G401 (cell line): ENCODE measurements at regions not wholly inside any gene's neighbourhood (a gene's known extent, or its start where the extent isn't known, plus 50 kb on each side); places are given as distances from the start of the nearest gene placed in this dataset.
"Not testable (repeated sequence)": the region's sequence is repeated elsewhere in the genome, so short reads cannot be mapped to it uniquely, and the experiment has no call there.

Experiments used
- DNase-seq: peaks from one replicate; pipeline ENCODE4 v3.0.0-alpha.2; 2015; ENCODE audit warnings: low spot score
- in situ Hi-C: cut with HindIII; loops from 2 replicates; pipeline ENCODE4 v1.10.0; 2016; ENCODE audit warnings: low sequenced_read_pairs, mixed read lengths

DNA sequence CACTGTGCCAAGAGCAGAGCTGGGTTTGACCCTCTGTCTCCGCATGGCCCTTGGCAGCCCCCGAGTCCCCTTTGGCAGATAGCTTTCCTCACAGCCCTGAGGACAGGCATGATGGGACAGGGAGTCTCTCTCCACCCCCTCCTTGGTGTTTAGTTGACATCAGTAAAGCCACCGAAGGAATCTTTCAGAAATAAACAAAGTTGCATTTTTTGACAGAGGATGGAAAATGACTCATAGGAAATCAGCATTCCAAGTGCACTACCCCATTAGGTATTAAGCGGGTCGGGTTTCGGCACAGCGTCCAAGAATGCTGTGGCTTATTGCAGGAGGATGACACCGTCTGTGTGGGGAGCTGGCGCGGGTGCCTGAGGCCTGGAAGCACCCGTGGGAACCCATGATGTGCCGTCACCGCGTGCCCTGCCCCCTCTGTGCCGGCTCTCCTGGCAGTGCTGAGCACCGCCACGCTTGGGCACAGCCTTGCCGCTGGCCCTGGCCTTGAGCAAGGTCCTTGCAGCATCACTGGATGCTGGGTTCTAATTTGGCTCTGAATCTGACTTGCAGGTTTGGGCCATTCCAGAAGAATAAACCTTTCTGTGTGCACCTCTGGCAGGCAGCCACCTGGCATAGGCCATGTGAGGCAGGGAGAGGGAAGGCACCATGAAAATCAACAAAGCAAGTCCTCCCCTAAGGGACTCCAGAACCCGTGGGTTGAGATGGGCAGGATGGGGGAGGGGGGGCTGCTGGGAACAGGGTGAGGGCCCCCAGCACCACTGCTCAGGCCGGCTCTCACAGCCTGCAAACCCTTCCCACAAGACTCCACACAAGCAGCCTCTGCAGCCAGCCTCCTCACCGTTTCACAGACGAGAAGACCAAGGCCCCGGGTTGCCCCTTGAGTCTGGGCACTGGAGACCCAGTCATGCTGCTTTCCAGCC lies 50.5 kb upstream of the ZNF469 start:
- in situ Hi-C loops: no loop called here
- DNase-seq: peak; percentile 14

DNA sequence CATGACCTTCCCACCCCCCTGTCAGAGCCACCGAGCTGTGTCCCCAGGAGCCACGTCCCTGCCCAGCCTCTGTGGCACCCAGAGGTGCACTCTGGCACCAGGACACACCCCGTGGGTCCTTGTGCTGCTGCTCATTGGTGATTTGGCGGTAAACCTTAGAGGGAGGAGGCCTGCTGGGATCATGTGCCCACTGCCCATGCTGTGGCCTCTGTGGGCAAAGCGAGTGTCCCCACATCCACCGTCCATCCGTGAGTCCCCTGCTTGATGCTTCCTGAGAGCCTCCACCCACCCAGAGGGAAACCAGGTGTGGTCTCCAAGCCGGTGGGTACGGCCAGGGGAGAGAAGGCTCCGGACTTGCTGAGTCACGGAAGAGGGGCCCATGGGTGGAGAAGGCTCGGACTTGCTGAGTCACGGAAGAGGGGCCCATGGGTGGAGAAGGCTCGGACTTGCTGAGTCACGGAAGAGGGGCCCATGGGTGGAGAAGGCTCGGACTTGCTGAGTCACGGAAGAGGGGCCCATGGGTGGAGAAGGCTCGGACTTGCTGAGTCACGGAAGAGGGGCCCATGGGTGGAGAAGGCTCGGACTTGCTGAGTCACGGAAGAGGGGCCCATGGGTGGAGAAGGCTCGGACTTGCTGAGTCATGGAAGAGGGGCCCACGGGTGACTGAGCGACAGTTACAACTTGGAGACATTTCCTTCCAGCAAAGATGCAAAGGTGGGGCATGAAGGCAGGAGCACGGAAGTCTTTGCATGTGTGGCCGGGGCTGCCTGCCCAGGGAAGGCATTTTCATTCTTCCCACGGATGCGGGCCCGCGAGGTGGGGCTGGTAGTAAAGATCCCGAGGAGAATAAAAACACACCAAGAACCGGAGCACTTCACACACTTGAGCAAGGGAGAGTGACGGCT lies 49.6 kb upstream of the ZNF469 start:
- DNase-seq, in situ Hi-C loops: not testable (repeated sequence)
